NCI-H446 treated with DMSO at 0.1 percent for 48 hours (cell line): ENCODE measurements at regions not wholly inside any gene's neighbourhood (a gene's known extent, or its start where the extent isn't known, plus 50 kb on each side); places are given as distances from the start of the nearest gene placed in this dataset.
A peak's percentile ranks its signal among the peaks of the same experiment; 100 is the strongest.
"Not testable (repeated sequence)": the region's sequence is repeated elsewhere in the genome, so short reads cannot be mapped to it uniquely, and the experiment has no call there.

Source experiments
- DNase-seq: peaks from one replicate; lab custom pipeline; 2025; lab: John Stamatoyannopoulos, UW

DNA sequence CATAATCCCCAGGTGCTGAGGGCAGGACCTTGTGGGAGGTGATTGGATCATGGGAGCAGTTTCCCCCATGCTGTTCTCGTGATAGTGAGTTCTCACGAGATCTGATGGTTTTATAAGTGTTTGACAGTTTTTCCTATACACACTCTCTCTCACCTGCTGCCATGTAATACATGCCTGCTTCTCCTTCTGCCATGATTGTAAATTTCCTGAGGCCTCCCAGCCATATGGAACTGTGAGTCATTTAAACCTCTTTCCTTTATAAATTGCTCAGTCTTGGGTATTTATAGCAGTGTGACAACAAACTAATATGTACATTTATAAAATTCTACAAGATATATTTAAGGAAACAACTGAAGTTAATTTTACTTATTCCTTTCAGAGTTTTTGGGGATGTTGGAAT, 170.8 kb upstream of the BET1 start:
- DNase-seq = no peak

DNA sequence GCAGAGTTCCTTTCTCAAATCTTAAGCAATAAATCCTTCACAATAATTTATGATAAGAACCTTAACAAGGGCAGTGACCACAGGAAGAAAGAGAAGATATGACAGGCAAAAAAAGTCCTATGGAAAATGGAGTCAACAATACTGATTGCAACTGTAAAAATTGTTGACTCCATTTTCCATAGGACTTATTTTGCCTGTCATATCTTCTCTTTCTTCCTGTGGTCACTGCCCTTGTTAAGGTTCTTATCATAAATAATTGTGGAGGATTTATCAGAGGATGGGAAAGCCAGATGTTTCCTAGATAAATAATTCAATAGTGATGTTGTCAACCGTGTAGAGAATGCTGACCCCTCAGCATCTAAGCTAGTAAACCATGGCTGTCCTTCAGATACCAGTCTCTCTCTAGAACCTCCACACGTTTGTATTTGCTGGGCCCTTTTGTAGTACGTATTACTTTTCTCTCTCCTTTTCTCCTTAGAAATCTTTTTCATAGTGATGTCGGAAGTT, 172.6 kb upstream of the BET1 start:
- DNase-seq = no peak

DNA sequence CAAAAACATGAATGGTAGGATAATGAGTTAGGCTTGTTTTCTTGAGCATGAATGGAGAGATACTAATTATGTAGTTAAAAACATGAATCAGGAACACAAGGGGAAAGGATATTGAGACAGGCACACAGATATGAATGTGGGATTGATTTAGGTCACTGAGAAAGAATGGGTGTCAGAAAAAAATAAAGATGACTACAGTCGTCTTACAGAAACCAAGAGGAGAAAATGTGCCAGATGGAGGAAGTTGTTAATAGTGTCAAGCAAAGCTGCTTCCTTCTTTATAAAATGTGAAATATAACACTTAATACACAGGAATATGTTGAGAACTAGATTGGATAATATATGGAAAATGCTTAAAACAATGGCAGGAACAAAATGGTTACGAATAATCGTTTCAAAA, 173.3 kb upstream of the BET1 start:
- no peak for DNase-seq

DNA sequence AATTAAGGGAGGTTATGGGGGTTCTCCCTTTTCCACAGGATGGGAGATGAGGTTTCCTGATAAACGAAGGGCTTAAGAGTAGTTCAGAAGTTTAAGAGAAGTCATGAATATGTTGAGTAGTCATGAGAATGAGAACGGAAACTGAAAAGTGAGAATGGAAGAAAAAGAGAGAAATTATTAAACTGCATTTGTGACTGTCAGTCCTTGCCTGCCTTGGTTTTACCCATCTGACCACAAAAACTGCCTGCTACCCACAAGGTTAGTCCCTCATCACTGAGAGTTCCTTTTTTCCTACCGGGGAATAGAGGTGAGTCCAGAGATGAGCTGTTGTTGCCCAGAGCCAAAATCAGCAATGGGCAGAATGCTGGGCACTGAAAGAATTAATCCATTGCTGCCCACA, 174.1 kb upstream of the BET1 start:
- DNase-seq = no peak

DNA sequence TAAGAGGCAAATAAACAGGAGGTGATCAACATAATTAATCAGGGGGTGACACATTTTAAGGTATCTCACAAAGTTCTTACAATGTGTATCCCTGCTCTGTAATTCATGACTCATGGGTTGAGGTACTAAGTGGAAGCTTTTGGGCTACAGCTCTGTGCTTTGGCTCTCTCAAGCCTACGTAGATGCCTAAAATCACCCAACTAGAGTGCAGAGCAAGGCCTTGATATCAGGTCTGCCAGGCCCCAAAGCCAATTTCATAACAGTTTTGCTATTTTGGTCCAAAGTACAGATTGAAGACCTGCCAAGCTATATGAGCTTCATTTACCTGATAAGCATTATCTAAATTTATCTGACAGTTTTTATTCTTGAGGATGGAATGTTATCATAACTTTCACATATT, 175.3 kb upstream of the BET1 start:
- DNase-seq = no peak

DNA sequence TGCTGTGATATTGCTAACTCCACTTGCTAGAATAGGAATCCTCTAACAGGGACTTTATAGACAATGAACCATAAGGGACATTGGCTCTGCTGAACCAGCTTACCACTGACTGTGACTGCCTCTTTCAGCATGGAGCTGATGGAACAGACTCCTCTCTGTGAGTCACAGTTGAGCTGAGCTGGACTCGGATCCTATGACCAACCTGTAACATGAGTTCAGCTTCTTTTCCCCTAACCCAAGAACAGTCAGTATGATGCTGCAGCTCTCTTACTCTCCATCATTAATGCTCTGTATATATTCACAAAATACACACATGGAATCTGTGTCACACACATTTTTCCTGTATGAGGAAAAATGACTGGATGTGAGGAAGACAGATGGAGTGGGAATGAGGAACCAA, 177.9 kb upstream of the BET1 start:
- DNase-seq = no peak

DNA sequence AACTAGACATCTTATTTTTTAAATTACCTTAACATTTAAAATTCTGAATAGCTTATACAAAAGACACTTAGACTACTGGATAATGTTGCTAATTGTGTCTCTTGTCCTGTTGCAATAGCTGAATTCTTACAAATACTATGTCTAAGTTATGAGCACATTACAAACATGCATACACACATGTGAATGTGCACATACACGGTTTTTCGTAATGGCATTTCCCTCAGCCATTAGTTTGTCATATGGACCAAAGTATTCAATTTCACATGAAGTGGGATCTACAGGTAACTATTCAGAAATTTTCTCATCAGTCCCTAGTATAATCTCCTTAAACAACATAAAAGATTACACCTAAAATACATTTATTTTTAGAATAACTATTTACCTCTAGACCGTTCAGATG, 178.6 kb upstream of the BET1 start:
- no peak for DNase-seq

DNA sequence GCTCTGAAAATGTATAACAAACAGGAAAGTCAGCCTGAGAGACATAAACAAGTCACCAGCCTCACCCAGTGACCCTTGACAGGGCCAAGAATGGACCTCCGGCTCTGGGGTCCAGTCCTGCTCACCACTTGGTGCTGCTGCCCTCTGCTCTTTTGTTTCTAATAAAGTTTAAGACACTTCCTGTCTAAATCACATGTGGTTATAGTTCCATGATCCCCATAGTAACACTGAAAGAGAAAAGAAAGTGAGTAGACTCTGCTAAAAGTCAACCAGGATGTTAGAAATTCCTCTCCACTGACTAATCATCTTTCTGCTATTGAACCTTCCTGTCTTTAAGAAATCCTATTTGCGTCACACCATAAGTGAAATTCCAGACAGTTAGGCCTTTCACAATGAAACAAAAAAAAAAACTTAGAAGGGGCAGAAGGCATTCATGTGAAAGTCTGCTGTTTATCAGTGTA, 179.2 kb upstream of the BET1 start:
- DNase-seq = no peak

DNA sequence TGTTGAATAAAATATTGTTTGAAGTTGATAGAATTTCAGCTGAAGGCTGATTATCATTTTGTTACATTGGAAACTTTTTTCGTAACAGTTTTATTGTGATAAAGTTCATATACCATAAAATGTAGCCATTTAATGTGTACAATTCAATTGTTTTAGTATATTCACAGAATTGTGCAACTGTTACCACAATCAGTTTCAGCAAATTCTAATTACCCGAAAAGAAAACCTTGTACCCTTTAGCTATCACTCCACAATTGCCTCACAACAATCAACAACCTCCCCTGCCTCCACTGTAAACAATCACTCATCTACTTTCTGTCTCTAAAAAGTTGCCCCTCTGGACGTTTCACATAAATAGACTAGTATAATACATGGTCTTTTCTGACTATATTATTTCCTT, 179.7 kb upstream of the BET1 start:
- no peak for DNase-seq

DNA sequence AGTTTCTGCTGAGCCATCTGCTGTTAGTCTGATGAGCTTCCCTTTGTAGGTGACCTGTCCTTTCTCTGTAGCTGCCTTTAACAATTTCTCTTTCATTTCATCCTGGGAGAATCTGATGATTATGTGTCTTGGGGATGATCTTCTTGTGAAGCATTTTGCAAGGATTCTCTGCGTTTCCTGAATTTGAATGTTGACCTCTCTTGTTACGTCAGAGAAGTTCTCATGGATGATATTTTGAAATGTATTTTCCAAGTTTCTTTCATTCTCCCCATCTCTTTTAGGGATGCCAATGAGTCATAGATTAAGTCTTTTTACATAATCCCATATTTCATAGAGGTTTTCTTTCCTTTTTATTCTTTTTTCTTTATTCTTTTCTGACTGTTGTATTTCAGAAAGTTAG, 184.2 kb upstream of the BET1 start:
- no peak for DNase-seq

DNA sequence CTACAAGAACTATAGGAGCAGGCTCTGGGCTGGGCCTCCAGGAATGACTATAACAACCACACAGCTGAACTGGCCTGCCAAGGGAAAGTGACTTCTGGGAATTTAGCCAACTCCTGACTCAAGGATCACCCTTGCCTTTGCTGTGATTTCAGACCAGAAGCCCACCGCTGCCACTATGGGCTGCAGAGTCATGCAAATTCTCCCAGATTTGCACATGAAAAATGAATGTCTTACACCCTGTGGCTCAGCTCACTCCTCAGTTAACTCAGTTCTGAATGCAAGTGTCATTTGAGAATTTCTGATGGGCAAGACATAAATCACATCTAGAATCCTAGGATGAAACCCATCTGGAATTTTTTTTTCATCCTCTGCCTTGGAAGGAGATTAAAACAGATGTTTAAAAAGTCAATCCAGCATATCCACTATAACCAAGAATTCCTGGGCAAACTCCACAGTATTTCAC, 186.5 kb upstream of the BET1 start:
- peak; percentile 4 for DNase-seq

DNA sequence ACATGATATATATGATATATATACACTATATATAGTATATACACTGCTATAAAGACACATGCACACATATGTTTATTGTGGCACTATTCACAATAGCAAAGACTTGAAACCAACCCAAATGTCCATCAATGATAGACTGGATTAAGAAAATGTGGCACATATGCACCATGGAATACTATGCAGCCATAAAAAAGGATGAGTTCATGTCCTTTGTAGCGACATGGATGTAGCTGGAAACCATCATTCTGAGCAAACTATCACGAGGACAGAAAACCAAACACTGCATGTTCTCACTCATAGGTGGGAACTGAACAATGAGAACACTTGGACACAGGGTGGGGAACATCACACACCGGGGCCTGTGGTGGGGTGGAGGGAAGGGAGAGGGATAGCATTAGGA, 190.3 kb upstream of the BET1 start:
- not testable (repeated sequence) for DNase-seq

DNA sequence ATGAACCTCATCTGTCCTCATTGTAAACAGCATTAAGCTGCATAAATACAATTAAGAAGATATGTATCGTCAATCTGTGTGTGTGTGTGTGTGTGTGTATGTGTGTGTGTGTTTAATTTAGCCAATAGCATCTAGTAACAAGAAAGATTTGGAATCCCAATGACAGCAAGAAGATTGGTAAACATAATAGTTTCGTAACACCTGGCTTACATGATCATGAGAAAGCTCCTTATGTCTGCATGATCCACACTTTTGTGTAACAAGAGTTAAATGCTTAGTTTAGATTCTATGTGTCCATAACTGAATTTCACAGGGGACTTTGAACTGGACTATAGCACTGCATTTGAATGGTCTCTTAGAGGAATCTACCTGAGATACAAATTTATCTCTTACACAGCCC, 191.0 kb upstream of the BET1 start:
- DNase-seq = no peak

DNA sequence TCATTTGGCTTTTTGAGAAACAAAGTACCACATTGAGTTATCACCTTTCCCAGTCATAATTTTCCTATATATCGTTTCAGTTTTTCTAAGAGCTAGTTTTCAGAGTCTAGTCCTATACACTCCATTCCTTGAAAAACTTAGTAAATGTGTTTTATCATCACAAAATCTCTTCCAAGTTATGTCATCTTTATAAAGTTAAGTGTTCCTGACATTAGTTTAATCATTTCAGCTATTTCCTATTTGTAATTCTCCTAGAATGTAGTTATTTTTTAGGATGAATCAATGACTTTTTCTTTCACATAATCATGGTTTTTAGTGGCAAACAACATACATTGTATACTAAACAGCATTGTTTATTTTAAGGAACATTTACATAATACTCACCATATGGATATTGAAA, 191.7 kb upstream of the BET1 start:
- no peak for DNase-seq

DNA sequence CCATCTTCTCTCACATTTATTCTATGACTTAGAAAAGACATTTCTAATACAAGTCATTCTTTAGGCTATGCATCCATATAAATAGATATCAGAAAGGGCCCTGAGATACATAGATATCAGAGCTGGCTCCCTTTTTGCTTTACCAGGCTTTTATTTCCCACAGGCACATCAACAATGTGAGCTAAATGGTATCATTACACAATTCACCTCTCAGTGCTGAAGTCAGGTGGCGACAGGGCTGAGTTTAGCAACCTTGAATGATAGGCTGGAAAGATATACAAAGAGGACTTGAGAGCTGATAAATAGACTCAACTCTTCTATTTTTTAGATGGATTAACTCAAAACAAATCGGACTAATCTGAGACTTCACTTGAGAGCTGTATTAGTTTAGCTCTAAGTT, 189.2 kb upstream of the COL1A2 start:
- DNase-seq = no peak

DNA sequence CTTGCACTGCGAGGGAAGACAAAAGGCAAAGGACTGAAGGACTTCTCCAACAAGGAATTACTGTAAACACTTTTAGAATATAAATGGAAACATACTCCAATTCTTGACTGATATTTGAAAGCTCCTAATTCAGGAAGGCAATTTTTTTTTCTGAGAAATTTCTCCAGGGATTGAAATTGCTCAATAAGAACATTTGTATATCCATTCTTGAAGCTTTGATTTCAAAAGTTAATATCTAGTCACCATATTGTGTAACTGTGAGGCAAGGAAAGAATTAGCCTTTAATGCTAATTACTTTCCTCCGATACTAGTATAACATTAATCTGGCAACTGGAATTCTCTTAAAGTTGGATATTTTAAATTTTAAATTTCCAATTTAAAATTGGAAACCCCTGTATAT, 188.4 kb upstream of the COL1A2 start:
- no peak for DNase-seq

DNA sequence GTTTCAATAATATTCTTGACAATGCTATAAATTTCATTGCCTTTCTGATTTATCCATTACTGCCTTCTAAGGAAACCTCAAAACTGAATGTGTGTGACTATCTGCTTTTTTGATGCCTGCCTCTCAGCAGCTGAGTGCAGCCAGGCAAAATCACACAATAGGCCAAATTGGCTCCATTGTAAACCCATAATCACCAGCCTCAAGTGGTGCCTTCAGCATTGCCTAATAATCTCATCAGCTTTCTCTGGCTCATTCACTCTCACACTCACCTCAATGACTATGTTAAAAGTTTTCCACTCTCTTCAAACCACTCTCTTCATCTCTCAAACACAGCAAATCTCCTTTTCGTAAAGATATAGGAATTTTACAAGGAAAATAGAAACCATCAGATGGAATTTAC, 182.5 kb upstream of the COL1A2 start:
- no peak for DNase-seq

DNA sequence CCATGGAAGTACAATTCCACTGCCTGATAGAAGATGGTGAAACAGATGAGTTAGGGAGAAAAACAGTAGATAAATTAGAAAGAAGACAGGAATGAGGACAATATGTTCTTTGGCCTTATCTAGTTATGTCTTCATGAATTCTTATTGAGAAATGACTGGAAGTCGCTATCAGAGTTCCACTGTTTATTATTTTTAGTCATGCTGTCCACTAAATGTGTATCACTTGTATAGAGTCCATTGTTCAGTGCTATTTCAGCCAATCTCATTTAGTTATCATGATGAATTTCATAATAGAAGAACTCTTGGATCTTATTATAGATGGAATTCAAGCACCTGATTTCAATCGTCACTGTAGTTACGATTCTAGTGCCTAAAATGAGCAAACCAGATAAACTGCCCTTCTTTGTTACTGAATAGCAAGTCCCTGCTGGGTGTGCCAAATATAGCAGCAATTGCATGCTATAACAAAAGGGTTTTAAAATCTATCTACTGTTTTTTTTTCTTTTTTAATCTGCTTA, 177.7 kb upstream of the COL1A2 start:
- DNase-seq = no peak

DNA sequence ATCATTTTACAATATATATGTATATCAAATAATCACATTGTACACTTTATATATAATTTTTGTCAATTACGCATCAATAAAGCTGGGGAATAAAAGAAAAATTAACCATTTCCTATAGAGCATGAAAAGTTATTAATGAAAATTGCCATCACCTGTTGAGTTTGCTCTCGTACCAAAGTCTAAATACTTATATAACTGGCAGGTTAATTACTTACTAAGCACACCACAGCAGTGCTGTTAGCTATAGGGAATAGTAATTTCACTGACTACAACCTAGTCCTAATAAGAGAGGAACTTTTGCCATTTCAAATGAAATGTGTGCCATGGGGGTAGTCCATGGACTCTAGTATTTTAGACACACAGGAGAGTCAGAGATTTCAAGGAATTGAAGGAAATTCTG, 176.9 kb upstream of the COL1A2 start:
- no peak for DNase-seq

DNA sequence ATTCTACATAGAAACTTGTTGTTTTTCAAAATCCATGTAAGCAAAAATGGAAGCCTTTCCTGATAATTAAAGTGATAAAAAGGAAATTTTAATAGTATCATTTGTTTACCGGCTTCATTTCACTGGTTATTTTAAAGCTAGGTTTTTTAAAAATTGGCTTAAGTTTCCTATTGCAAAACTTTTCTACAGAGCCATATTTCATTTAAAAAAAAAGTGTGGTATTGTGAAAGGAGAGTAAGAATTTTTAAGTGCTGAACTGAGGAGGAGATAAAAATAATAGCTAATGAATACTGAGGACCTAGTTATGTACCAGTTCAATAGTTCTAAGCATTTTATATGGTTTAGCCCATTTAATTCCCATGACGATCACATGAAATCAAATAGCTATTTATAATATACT, 172.2 kb upstream of the COL1A2 start:
- DNase-seq = no peak

DNA sequence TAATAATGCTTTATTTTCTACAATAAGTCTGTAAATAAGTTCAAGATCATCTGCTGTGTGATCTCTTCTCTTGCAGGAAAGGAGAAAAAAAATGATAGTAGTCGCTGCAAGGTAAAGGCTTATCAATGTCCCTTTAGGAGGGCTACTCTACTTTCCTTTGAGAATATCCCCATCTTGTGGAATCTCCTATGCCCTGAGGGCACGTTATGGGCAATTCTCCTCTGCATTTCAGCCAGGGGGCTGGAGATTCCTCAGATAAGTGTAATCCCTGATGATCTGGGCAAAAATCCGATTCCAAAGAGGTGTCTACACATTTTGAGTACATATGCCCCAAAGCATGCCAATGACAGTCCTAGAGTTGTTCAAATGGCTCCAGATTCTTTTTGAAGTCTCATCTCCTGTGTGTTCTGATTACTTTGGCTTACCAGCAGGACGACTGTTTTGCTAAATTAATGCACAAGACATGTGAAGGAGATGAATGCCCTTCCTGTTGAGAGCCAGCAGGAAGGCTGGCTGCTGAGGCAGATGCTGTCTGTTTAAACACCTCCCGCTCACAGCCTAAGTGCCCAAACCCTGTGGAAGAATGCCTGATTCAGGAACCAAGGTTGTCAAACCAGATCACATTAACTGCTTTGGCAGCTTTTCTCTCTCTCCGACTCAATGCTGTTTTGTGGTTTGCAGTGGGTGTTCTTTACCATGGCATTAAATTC, 171.2 kb upstream of the COL1A2 start:
- peak; percentile 46 for DNase-seq

DNA sequence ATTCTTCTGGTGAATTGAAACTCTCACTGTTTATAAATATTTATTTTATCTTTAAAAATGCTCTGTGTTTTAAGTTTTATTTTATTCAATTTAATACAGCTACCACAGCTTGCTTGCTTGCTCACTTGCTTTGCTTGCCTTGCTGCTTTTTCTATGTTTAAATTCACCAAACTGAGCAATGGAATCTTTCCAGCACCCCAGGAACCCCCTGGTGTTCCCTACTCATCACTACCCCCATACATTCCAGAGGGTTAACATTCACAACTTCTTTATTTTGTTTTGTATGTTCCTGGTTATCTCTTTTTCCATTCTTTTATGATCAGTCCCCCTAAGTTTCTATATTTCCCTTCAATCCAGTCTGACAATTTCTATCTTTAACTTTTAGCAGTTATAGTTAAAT, 166.5 kb upstream of the COL1A2 start:
- no peak for DNase-seq

DNA sequence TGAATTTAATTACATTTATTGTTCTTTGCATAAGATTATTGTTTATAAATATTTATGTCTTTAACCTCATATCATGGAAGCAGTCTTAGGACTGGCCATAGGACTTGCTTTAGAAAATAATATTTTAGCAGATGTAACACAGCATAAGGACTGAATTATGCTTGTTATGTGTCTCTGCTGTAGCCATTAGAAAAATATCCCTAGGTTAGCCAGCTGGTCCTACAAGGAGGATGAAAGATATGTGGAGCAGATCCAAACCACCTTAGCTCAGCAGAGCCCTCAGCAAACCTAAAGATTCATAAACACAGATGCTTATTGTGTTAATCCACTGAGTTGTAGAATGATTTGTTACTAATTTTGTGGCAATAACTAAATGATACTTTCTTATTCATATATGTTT, 166.0 kb upstream of the COL1A2 start:
- DNase-seq = peak; percentile 54

DNA sequence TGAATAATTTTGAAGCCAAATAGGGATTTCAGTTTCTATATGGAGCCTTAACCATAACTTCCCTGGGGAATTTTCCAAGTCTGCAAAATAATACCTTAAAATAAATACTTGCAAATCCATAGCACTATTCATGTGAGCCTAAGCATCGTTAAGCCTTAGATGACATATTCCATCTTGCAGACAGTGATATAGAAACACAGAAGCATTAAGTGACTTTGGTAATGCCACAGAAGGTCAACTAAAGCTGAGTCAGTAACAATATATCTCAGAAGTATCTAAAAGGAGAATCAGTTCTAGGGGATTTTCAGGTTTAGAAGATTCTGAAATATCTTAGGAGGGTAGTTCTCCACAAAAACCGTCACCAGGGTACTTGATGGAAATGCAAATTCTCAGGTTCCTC, 163.4 kb upstream of the COL1A2 start:
- DNase-seq = no peak
